Thoracic aorta (tissue), 2 donors: ENCODE measurements at regions not wholly inside any gene's neighbourhood (a gene's known extent, or its start where the extent isn't known, plus 50 kb on each side); places are given as distances from the start of the nearest gene placed in this dataset.
A peak's percentile ranks its signal among the peaks of the same experiment; 100 is the strongest.

ENCODE experiments used
- ATAC-seq: fragments of 150-250 bp; one replicate; pipeline ENCODE4 v1.8.0; 2017; ENCODE audit warnings: low read depth; ENCODE audit not compliant: insufficient number of reproducible peaks, low FRiP score
- DNase-seq: peaks from one replicate; pipeline ENCODE4 v3.0.0-alpha.2; 2020; ENCODE audit warnings: low spot score
- H3K27ac ChIP-seq, 2 donors: fragments of 200-600 bp; sonication (generic); 1 replicate in 1 of 2; 2 replicates in 1 of 2; pipeline ENCODE4 v1.5.1; 2016; ENCODE audit warnings: mild to moderate bottlenecking in 2 of 2, moderate library complexity in 2 of 2
- H3K27me3 ChIP-seq: fragments of 200-600 bp; sonication (generic); replicated peaks from 2 replicates; pipeline ENCODE4 v1.6.0; 2016; ENCODE audit warnings: mild to moderate bottlenecking; ENCODE audit not compliant: insufficient read depth
- H3K36me3 ChIP-seq: fragments of 200-600 bp; sonication (generic); one replicate; pipeline ENCODE4 v1.5.1; 2016
- H3K4me1 ChIP-seq, 2 donors: fragments of 200-600 bp; sonication (generic); 1 replicate in 1 of 2; 2 replicates in 1 of 2; pipeline versions ENCODE4 v1.5.1 to v1.6.0; 2016; ENCODE audit warnings: low read depth in 2 of 2, mild to moderate bottlenecking in 1 of 2; ENCODE audit not compliant: control insufficient read depth in 1 of 2
- H3K4me3 ChIP-seq: fragments of 200-600 bp; sonication (generic); 2 replicates; pipeline ENCODE4 v1.5.1; 2016; ENCODE audit warnings: mild to moderate bottlenecking
- H3K9me3 ChIP-seq: fragments of 200-600 bp; sonication (generic); 2 replicates; pipeline ENCODE4 v1.5.1; 2016
- TF ChIP-seq, protein P1 (sequence below): fragments of 200-600 bp; sonication (generic); IDR thresholded peaks from one replicate; pipeline ENCODE4 v1.5.1; 2019; ENCODE audit warnings: antibody characterized with exemption

DNA sequence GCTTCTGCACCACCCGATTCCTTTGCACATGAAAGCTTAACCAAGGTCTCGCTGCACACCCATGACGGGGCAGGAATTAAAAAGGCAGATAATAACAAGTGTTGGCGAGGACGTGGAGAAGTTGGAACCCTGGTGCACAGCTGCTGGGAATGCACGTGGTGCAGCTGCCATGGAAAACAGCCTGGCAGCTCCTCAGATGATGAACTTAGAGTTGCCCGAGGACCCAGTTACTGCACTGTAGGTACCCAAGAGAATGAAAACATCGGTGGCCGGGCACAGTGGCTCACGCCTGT lies 211.6 kb upstream of the CIBAR2 start:
- Histone ChIP-seq H3K4me3 (no peak overlapping the region), H3K27ac (peak overlapping the region; percentile 75 to 96), H3K9me3 (no peaks in the 10 kb centered on the region), H3K36me3 (no peaks in the 10 kb centered on the region), H3K27me3 (no peaks in the 10 kb centered on the region), H3K4me1 (peaks cover 30 to 63% of the 10 kb centered on the region in 2 donors)
- DNase-seq (no peak), ATAC-seq (no peak)
- TF ChIP-seq, protein P1, sequence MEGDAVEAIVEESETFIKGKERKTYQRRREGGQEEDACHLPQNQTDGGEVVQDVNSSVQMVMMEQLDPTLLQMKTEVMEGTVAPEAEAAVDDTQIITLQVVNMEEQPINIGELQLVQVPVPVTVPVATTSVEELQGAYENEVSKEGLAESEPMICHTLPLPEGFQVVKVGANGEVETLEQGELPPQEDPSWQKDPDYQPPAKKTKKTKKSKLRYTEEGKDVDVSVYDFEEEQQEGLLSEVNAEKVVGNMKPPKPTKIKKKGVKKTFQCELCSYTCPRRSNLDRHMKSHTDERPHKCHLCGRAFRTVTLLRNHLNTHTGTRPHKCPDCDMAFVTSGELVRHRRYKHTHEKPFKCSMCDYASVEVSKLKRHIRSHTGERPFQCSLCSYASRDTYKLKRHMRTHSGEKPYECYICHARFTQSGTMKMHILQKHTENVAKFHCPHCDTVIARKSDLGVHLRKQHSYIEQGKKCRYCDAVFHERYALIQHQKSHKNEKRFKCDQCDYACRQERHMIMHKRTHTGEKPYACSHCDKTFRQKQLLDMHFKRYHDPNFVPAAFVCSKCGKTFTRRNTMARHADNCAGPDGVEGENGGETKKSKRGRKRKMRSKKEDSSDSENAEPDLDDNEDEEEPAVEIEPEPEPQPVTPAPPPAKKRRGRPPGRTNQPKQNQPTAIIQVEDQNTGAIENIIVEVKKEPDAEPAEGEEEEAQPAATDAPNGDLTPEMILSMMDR: no peak

DNA sequence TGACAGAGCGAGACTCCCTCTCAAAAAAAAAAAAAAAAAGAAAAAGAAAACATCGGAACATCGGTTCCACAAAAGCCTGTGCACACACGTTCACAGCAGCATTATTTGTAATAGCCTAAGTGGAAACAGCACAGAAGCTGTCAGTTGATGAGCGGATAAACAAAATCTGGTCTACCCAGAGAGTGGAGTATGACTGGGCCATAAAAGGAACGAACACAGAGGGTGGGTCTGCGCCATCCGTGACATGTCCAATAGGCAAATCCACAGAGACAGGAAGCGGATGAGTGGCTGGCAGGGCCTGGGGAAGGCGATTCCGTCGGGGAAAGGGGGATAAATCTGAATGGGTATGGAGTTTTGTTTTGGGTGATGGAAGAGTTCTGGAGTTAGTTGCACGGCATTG lies 212.2 kb upstream of the CIBAR2 start:
- H3K4me1 ChIP-seq: peaks cover 26 to 63% of the 10 kb centered on the region in 2 donors
- H3K9me3 ChIP-seq: no peaks in the 10 kb centered on the region
- H3K36me3 ChIP-seq: no peaks in the 10 kb centered on the region
- DNase-seq (no peak), ATAC-seq (no peak)
- H3K27me3 ChIP-seq: no peaks in the 10 kb centered on the region
- TF ChIP-seq, protein P1: no peak
- H3K27ac ChIP-seq: no peak overlapping the region
- H3K4me3 ChIP-seq: no peak overlapping the region

- H3K27me3 ChIP-seq: no peaks in the 10 kb centered on the region
- DNase-seq: no peak
- H3K4me3 ChIP-seq: no peak overlapping the region
- TF ChIP-seq, protein P1: no peak
- peaks cover 25 to 58% of the 10 kb centered on the region in 2 donors for H3K4me1 ChIP-seq
- no peak overlapping the region for H3K27ac ChIP-seq
- H3K9me3 ChIP-seq: no peaks in the 10 kb centered on the region
- no peak for ATAC-seq
- no peaks in the 10 kb centered on the region for H3K36me3 ChIP-seq
These were observed 214.0 kb upstream of the CIBAR2 start for GRCh38 chr16:85326113-85326793.

- no peaks in the 10 kb centered on the region for H3K9me3 ChIP-seq
- H3K4me3 ChIP-seq: no peak overlapping the region
- no peak overlapping the region for H3K27ac ChIP-seq
- peaks cover 20 to 53% of the 10 kb centered on the region in 2 donors for H3K4me1 ChIP-seq
- TF ChIP-seq, protein P1: no peak
- ATAC-seq (no peak), DNase-seq (no peak)
- no peaks in the 10 kb centered on the region for H3K27me3 ChIP-seq
- H3K36me3 ChIP-seq: no peaks in the 10 kb centered on the region
These were observed 214.5 kb upstream of the CIBAR2 start for GRCh38 chr16:85326794-85327181.

- Histone ChIP-seq H3K27ac (no peak overlapping the region), H3K27me3 (no peaks in the 10 kb centered on the region), H3K4me3 (no peak overlapping the region), H3K4me1 (peaks cover 13 to 45% of the 10 kb centered on the region in 2 donors), H3K36me3 (no peaks in the 10 kb centered on the region), H3K9me3 (no peaks in the 10 kb centered on the region)
- TF ChIP-seq, protein P1: no peak
- DNase-seq (no peak), ATAC-seq (no peak)
These were observed 215.7 kb upstream of the CIBAR2 start for GRCh38 chr16:85327731-85328675.
